HepG2 (cell line): ENCODE measurements at regions not wholly inside any gene's neighbourhood (a gene's known extent, or its start where the extent isn't known, plus 50 kb on each side); places are given as distances from the start of the nearest gene placed in this dataset.

Source experiments
- ATAC-seq: fragments of 200-7000 bp; cut with Tn5 transposase; 3 replicates; pipeline ENCODE4 v1.9.1; 2020; ENCODE audit warnings: mild to moderate bottlenecking, moderate library complexity
- BruUV-seq: library from RNA; stranded (reverse); fragments of 400-500 nt; replicated peaks from 2 replicates; lab custom pipeline; 2021; lab: Mats Ljungman, UMichigan
- CTCF ChIA-PET: fragments of 300-600 bp; formaldehyde crosslinking; extraction: SDS; loops from one replicate; lab custom pipeline; 2021; ENCODE audit warnings: low total read pairs, inconsistent platforms, low intra/inter-chr PET ratio; lab: Yijun Ruan, JAX
- POLR2A ChIA-PET: fragments of 350-600 bp; sonication (Branson Sonifier 250); formaldehyde crosslinking; loops from one replicate; lab custom pipeline; 2020; ENCODE audit warnings: antibody characterized with exemption, inconsistent platforms; lab: Yijun Ruan, JAX
- DNase-seq: peaks from one replicate; pipeline ENCODE4 v3.0.0-alpha.2; 2015; ENCODE audit warnings: low spot score
- FAIRE-seq: peaks from 3 replicates; lab custom pipeline; 2011; peaks lifted over from hg19 to GRCh38; lab: Jason Lieb, UNC
- H2AFZ ChIP-seq: one replicate; pipeline ENCODE4 v1.6.1; 2011; ENCODE audit warnings: low read length, inconsistent platforms
- H3K27ac ChIP-seq: fragments of 300-600 bp; 3 replicates; pipeline ENCODE4 v1.8.0; 2011; ENCODE audit warnings: mixed run types, mild to moderate bottlenecking, mixed read lengths, low read length, inconsistent platforms; ENCODE audit not compliant: insufficient read depth; ENCODE audit errors: extremely low read length
- H3K27me3 ChIP-seq, 2 experiments: fragments of 200-600 bp in 1 of 2; 2 replicates in 1 of 2; 3 replicates in 1 of 2; pipeline versions ENCODE4 v1.6.0 to v1.8.0; 2011; ENCODE audit warnings: low read length in 2 of 2, mild to moderate bottlenecking in 2 of 2, moderate library complexity in 2 of 2, inconsistent platforms in 1 of 2; ENCODE audit not compliant: insufficient read depth in 2 of 2, control insufficient read depth in 1 of 2
- H3K36me3 ChIP-seq, 2 experiments: fragments of 200-600 bp in 1 of 2; replicated peaks in 1 of 2; 2 replicates in 1 of 2; 3 replicates in 1 of 2; pipeline versions ENCODE4 v1.5.1 to v1.8.0; 2011; ENCODE audit warnings: low read length in 2 of 2, inconsistent platforms in 1 of 2; ENCODE audit not compliant: insufficient read depth in 2 of 2, control insufficient read depth in 1 of 2
- H3K4me1 ChIP-seq: 2 replicates; pipeline ENCODE4 v1.5.1; 2012; ENCODE audit warnings: low read length, inconsistent platforms; ENCODE audit not compliant: insufficient read depth
- H3K4me2 ChIP-seq: 2 replicates; pipeline ENCODE4 v1.6.0; 2011; ENCODE audit warnings: low read depth, low read length, inconsistent platforms
- H3K4me3 ChIP-seq, 3 experiments: fragments of 200-600 bp in 1 of 3; sonication (generic), shearing (Covaris generic) in 1 of 3; replicated peaks in 1 of 3; 2 replicates each; pipeline ENCODE4 v1.5.1; 2011 to 2016; ENCODE audit warnings: low read length in 3 of 3, inconsistent platforms in 2 of 3, low read depth in 2 of 3, mild to moderate bottlenecking in 2 of 3, control low read depth in 1 of 3, mixed read lengths in 1 of 3; ENCODE audit not compliant: insufficient read depth in 1 of 3
- H3K79me2 ChIP-seq: one replicate; pipeline ENCODE4 v1.6.1; 2011; ENCODE audit warnings: low read length, inconsistent platforms; ENCODE audit not compliant: insufficient read depth
- H3K9ac ChIP-seq: 2 replicates; pipeline ENCODE4 v1.6.0; 2011; ENCODE audit warnings: mild to moderate bottlenecking, low read depth, low read length, inconsistent platforms; ENCODE audit not compliant: insufficient read depth
- H3K9me3 ChIP-seq: 2 replicates; pipeline ENCODE4 v1.5.1; 2012; ENCODE audit warnings: mild to moderate bottlenecking, low read length
- H4K20me1 ChIP-seq: 2 replicates; pipeline ENCODE4 v1.6.0; 2011; ENCODE audit warnings: inconsistent platforms, mild to moderate bottlenecking, low read length, moderate library complexity; ENCODE audit not compliant: insufficient read depth
- RFX5 ChIP-seq: IDR thresholded peaks from 2 replicates; pipeline ENCODE4 v1.6.1; 2011; ENCODE audit warnings: low read depth, low read length, improper control_type of control experiment
- ZNF781 ChIP-seq: sonication (generic); formaldehyde crosslinking; IDR thresholded peaks from 2 replicates; pipeline ENCODE4 v1.5.1; 2020; ENCODE audit warnings: borderline replicate concordance, mild to moderate bottlenecking, missing genetic modification reagents; ENCODE audit errors: not compliant biosample characterization
- WGBS: methylation state at CpG from one replicate; pipeline ENCODE4 v1.1.6; 2017; ENCODE audit warnings: low lambda C conversion rate; 5-methylcytosine and 5-hydroxymethylcytosine counted together
- in situ Hi-C: cut with HindIII; loops from 2 replicates; pipeline ENCODE4 v1.10.0; 2017; ENCODE audit warnings: low pct_unique_long_range_greater_than_20kb; ENCODE audit not compliant: extremely low pct_ligation_motif_present
- intact Hi-C: fragments of 100-400 bp; cut with micrococcal nuclease; formaldehyde crosslinking; loops from one replicate; pipeline ENCODE4 v1.10.0; 2022; ENCODE audit not compliant: unreplicated experiment
- TF ChIP-seq, protein P1 (sequence below): sonication (generic); formaldehyde crosslinking; IDR thresholded peaks from 2 replicates; pipeline ENCODE4 v1.4.0; 2020; ENCODE audit warnings: mild to moderate bottlenecking, missing genetic modification reagents, borderline replicate concordance

DNA sequence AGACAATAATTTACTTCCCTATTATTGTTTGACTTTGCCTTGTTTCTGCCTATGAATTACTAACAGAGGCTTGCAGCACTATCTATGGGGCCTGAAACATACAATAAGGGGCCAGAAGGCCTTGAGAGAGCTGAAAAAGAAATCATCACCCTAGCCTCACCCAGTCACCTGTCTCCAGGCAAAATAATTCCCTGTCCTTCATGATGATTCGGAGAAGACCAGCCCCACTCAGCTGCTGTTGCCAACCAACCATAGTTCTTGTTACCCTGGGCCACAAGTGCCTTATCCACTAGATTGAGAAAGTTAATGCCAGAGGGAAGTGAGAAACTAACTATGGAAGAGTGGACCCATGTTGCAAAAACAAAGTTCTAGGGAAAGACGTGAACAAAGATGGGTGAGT lies 97.1 kb downstream of the ARF6 start:
- Histone ChIP-seq H3K36me3 (no peaks in the 10 kb centered on the region), H3K79me2 (no peaks in the 10 kb centered on the region), H3K4me1 (peaks cover 96% of the 10 kb centered on the region), H3K9me3 (no peaks in the 10 kb centered on the region), H3K27me3 (no peaks in the 10 kb centered on the region), H3K4me3 (no peak overlapping the region), H3K27ac (no peak overlapping the region), H4K20me1 (no peaks in the 10 kb centered on the region), H3K4me2 (no peak overlapping the region), H3K9ac (no peak overlapping the region), H2AFZ (no peak overlapping the region)
- FAIRE-seq (no peak), ATAC-seq (no peak), DNase-seq (no peak)
- BruUV-seq, result no TSS peak
- TF ChIP-seq RFX5 (peak; percentile 93), ZNF781 (CRISPR knock-in tag) (no peak)
- CTCF ChIA-PET, result no interaction called here
- intact Hi-C loops (no loop called here), in situ Hi-C loops (no loop called here)
- POLR2A ChIA-PET, result interaction anchor here (2.9 kb wide), 1 partner anchor 14 kb away, joined by 13 read pairs; no protein-coding TSS in a partner anchor
- WGBS, result 91% methylated on average over 2 of the region's 2 CpGs

DNA sequence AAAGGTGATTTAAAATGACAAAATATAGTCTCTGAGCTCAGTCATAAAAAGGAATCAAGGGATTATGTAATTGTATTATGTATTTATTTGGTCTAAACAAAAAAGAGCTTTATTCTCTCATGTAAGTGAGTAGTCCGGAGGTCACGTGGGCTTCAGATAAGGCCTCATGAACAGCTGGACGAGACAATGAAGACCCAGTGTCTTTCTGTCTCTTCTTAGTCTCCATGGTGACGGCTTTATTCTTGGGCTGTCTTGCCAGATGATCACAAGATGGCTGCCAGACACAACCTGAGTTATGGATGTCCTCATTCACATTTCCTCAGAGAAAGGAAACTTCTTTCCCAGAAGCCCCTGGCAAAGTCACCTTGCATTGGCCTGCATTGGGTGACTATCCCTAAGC lies 98.6 kb downstream of the ARF6 start:
- peaks cover 93% of the 10 kb centered on the region for H3K4me1 ChIP-seq
- no peaks in the 10 kb centered on the region for H3K36me3 ChIP-seq
- in situ Hi-C loops, result no loop called here
- DNase-seq, result no peak
- POLR2A ChIA-PET, result interaction anchor here (1.6 to 2.9 kb wide), 2 partner anchors 9 to 12 kb away, joined by 13 to 14 read pairs; no protein-coding TSS in a partner anchor
- FAIRE-seq, result no peak
- no peak for ATAC-seq
- no peak overlapping the region for H3K4me2 ChIP-seq
- H3K79me2 ChIP-seq, result no peaks in the 10 kb centered on the region
- BruUV-seq, result no TSS peak
- no peak overlapping the region for H3K27ac ChIP-seq
- H3K4me3 ChIP-seq, result no peak overlapping the region
- no peaks in the 10 kb centered on the region for H4K20me1 ChIP-seq
- WGBS, result 66% methylated on average over 4 of the region's 4 CpGs
- H2AFZ ChIP-seq, result no peak overlapping the region
- TF ChIP-seq, protein P1, sequence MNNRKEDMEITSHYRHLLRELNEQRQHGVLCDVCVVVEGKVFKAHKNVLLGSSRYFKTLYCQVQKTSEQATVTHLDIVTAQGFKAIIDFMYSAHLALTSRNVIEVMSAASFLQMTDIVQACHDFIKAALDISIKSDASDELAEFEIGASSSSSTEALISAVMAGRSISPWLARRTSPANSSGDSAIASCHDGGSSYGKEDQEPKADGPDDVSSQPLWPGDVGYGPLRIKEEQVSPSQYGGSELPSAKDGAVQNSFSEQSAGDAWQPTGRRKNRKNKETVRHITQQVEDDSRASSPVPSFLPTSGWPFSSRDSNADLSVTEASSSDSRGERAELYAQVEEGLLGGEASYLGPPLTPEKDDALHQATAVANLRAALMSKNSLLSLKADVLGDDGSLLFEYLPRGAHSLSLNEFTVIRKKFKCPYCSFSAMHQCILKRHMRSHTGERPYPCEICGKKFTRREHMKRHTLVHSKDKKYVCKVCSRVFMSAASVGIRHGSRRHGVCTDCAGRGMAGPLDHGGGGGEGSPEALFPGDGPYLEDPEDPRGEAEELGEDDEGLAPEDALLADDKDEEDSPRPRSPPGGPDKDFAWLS (CRISPR knock-in tag), result no peak
- intact Hi-C loops, result no loop called here
- H3K9ac ChIP-seq, result no peak overlapping the region
- H3K27me3 ChIP-seq, result no peaks in the 10 kb centered on the region
- no peaks in the 10 kb centered on the region for H3K9me3 ChIP-seq
- CTCF ChIA-PET, result no interaction called here
